Stimulated activated naive CD8-positive, alpha-beta T cell treated with anti-CD3 and anti-CD28 coated beads, Interleukin-15, Interleukin-2, amounts not matched to agents 100 U/mL and 50 U/mL, for 24 hours (primary cell): ENCODE measurements at regions not wholly inside any gene's neighbourhood (a gene's known extent, or its start where the extent isn't known, plus 50 kb on each side); places are given as distances from the start of the nearest gene placed in this dataset.

Source experiments
- ATAC-seq: fragments of 150-1000 bp; cut with Tn5 transposase; one replicate; pipeline ENCODE4 v1.10.0; 2021
- DNase-seq: peaks from one replicate; pipeline ENCODE4 v3.0.0; 2021

GRCh38 chr11:116112087-116112935, 608.1 kb upstream of the CADM1 start:
- ATAC-seq: no peak
- DNase-seq: no peak

- ATAC-seq: no peak
- DNase-seq: no peak
These were observed 607.3 kb upstream of the CADM1 start for GRCh38 chr11:116111546-116111945.

GRCh38 chr11:116110802-116111201, 606.6 kb upstream of the CADM1 start:
- DNase-seq (no peak), ATAC-seq (no peak)

- ATAC-seq (no peak), DNase-seq (no peak)
These were observed 606.1 kb upstream of the CADM1 start for GRCh38 chr11:116110356-116110755.

- DNase-seq: no peak
- ATAC-seq: no peak
These were observed 605.0 kb upstream of the CADM1 start for GRCh38 chr11:116109228-116109627.

- no peak for ATAC-seq
- DNase-seq: no peak
These were observed 603.9 kb upstream of the CADM1 start for GRCh38 chr11:116108161-116108560.

GRCh38 chr11:116107229-116107628, 603.0 kb upstream of the CADM1 start:
- DNase-seq (no peak), ATAC-seq (no peak)

GRCh38 chr11:116104498-116105174, 600.4 kb upstream of the CADM1 start:
- ATAC-seq (no peak), DNase-seq (no peak)

- ATAC-seq: no peak
- no peak for DNase-seq
These were observed 597.7 kb upstream of the CADM1 start for GRCh38 chr11:116101902-116102301.

- ATAC-seq (no peak), DNase-seq (no peak)
These were observed 595.8 kb upstream of the CADM1 start for GRCh38 chr11:116100016-116100415.

- no peak for ATAC-seq
- no peak for DNase-seq
These were observed 595.3 kb upstream of the CADM1 start for GRCh38 chr11:116099541-116099940.

- ATAC-seq (no peak), DNase-seq (no peak)
These were observed 592.2 kb upstream of the CADM1 start for GRCh38 chr11:116096272-116096995.

- DNase-seq (no peak), ATAC-seq (no peak)
These were observed 589.5 kb upstream of the CADM1 start for GRCh38 chr11:116093481-116094270.

- ATAC-seq (no peak), DNase-seq (no peak)
These were observed 588.9 kb upstream of the CADM1 start for GRCh38 chr11:116093065-116093464.

- ATAC-seq: no peak
- no peak for DNase-seq
These were observed 582.2 kb upstream of the CADM1 start for GRCh38 chr11:116086426-116086825.

- ATAC-seq: no peak
These were observed 580.9 kb upstream of the CADM1 start for GRCh38 chr11:116085031-116085635.

GRCh38 chr11:116084511-116084910, 580.3 kb upstream of the CADM1 start:
- ATAC-seq (no peak), DNase-seq (no peak)

More at GRCh38 chr11:116085031-116085635, 580.9 kb upstream of the CADM1 start:
- no peak for DNase-seq

- DNase-seq: no peak
- ATAC-seq: no peak
These were observed 578.0 kb upstream of the CADM1 start for GRCh38 chr11:116082256-116082655.

GRCh38 chr11:116079580-116079979, 575.4 kb upstream of the CADM1 start:
- no peak for DNase-seq
- ATAC-seq: no peak

GRCh38 chr11:116078101-116078591, 573.9 kb upstream of the CADM1 start:
- ATAC-seq: no peak
- DNase-seq: no peak

GRCh38 chr11:116077092-116077491, 572.9 kb upstream of the CADM1 start:
- DNase-seq: no peak
- ATAC-seq: no peak
